ENCODE measurements at regions not wholly inside any gene's neighbourhood (a gene's known extent, or its start where the extent isn't known, plus 50 kb on each side); places are given as distances from the start of the nearest gene placed in this dataset.

- TF ChIP-seq POLR2A (IDR thresholded peaks at IDR 0.05; ENCODE audit: low read depth, low read length) (no peak), CTCF (conservative IDR thresholded peaks at IDR 0.05; ENCODE audit: low read depth, low read length) (no peak), RAD21 (IDR thresholded peaks at IDR 0.05; ENCODE audit: low read length) (no peak), FOS (IDR thresholded peaks at IDR 0.05; ENCODE audit: low read depth, low read length) (no peak)
Observed at GRCh38 chr4:42311591-42311990, 85.7 kb upstream of the SHISA3 start.

All from IMR-90 (cell line).